ENCODE measurements at regions not wholly inside any gene's neighbourhood (a gene's known extent, or its start where the extent isn't known, plus 50 kb on each side); places are given as distances from the start of the nearest gene placed in this dataset.

DNA sequence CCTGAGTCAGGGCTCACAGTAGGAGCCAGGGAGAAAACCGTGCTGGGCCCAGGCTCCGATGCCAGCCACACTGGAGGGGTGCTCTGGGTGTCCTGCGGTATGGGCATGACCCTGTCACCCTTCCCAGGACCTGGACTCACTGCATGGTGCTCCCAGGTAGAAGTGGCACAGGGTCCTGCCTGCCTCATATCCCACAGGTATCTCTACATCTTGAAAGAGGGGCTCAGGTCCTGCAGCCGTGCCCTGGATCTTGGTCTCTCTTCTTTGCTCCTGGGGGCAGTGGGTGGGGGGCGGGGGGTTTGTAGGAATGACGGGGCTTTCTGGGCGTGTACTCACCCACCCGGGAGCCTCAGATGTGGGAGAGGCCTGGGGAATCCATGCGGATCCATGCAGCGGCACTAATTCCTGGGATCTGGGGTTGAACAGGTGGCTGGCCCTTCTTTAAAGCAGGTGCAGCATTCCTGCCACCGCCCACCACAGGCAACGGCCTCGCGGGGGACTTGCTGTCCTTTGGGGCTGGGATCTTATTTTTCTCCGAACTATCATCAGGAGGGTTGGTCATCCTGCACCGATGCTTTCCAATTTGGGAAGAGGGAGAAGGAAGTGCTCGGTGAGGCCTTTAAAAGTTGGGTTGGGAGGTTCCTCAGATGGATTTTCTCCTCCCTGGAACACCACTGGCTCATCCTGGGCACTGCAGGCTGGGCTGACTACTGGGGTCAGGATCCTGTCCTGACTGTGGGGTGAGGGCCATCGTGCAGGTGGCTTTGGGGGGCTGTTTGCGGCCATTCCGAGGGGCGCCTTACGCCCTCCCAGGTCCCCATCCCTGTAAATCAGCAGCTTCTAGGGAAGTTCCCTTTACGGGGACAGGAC lies 886.4 kb downstream of the BRD1 start:
- no peak for DNase-seq (ENCODE audit: low spot score)
- H2BK5ac ChIP-seq (ENCODE audit: low read length): no peak overlapping the region
- H3K27me3 ChIP-seq (ENCODE audit: control insufficient read depth in 3 of 3, insufficient read depth in 3 of 3, low read depth in 1 of 3, low read length in 3 of 3): no peaks in the 10 kb centered on the region
- H4K8ac ChIP-seq (ENCODE audit: low read depth, low read length): no peak overlapping the region
- no peak overlapping the region for H3K4me3 ChIP-seq (ENCODE audit: low read length in 2 of 2)
- no peak overlapping the region for H3K4ac ChIP-seq (ENCODE audit: low read length)
- H3K36me3 ChIP-seq (replicated peaks in 1 of 2; ENCODE audit: control insufficient read depth in 2 of 2, insufficient read depth in 2 of 2, low read length in 2 of 2): no peaks in the 10 kb centered on the region
- peak overlapping the region; percentile 29 for H3K18ac ChIP-seq (ENCODE audit: low read length)
- no peak overlapping the region for H3K14ac ChIP-seq (ENCODE audit: low read length)
- no peaks in the 10 kb centered on the region for H3K4me1 ChIP-seq (ENCODE audit: control insufficient read depth in 2 of 2, insufficient read depth in 1 of 2, low read depth in 1 of 2, low read length in 2 of 2)
- H3K9ac ChIP-seq (ENCODE audit: low read depth, low read length, poor library complexity): no peak overlapping the region
- H2BK120ac ChIP-seq (ENCODE audit: low read depth, low read length): no peak overlapping the region
- peak overlapping the region; percentile 46 for H2AK5ac ChIP-seq (ENCODE audit: low read depth, low read length)
- no peak overlapping the region for H3K4me2 ChIP-seq (ENCODE audit: insufficient read depth, low read length, poor library complexity, severe bottlenecking)
- H4K91ac ChIP-seq (ENCODE audit: low read depth, low read length, poor library complexity): no peak overlapping the region
- H3K27ac ChIP-seq (replicated peaks; ENCODE audit: low read length): no peak overlapping the region
- no peak overlapping the region for H2AFZ ChIP-seq (ENCODE audit: low read length)
- H3K79me1 ChIP-seq (ENCODE audit: low read depth, low read length): no peaks in the 10 kb centered on the region
- H3K23ac ChIP-seq (ENCODE audit: low read depth, low read length, poor library complexity): no peak overlapping the region
- H2BK12ac ChIP-seq (ENCODE audit: low read length): no peak overlapping the region
- peaks cover 0 to 4% of the 10 kb centered on the region in 2 donors for H3K9me3 ChIP-seq (replicated peaks in 1 of 2; ENCODE audit: control insufficient read depth in 2 of 2, insufficient read depth in 1 of 2, low read depth in 1 of 2, low read length in 2 of 2)
- H2BK15ac ChIP-seq (ENCODE audit: low read length): peak overlapping the region; percentile 21
- no CpG with 5 or more reads among the region's 23 CpGs for WGBS, 2 donors (ENCODE audit: extremely low coverage in 2 of 2, insufficient read length in 2 of 2, insufficient replicate concordance in 1 of 2)

DNA sequence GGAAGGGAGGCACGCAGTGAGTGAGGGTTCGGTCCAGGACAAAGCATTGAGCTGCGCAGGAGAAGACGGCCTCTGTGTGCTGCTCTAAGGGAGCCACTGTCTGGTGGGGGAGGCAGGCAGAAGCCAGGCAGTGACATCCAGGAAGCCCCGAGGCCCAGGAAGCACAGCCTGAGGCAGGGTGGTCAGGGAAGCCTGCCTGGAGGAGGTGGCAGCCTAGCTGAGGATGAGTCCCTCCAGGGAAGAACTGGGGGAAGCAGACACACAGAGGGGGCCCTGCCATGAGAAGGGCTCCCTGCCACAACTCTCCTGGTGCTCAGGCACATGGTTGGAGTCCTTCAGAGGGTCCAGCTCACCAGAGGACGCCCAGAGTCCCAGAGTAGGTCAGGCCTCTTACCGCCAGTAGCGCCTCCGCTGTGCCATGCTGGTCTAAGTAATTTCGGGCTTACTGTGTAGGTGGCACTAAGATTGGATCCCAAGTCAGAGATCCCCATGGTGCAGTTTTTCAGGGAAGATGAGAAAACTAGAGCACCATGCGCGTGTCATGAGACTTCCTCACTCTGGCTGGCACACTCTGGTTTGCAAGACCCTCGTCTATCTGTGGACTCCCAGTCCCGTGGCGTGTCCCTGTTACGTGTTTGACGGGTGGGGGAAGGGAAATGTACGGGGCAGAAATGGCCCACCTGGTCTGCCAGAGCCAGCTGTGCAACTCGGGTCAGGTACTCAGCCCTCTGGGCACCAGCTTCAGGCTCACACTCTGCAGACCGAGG lies 887.2 kb downstream of the BRD1 start:
- Histone ChIP-seq H3K27ac (replicated peaks; ENCODE audit: low read length) (no peak overlapping the region), H3K27me3 (ENCODE audit: control insufficient read depth in 3 of 3, insufficient read depth in 3 of 3, low read depth in 1 of 3, low read length in 3 of 3) (no peaks in the 10 kb centered on the region), H2AK5ac (ENCODE audit: low read depth, low read length) (peak overlapping the region; percentile 9), H3K23ac (ENCODE audit: low read depth, low read length, poor library complexity) (no peak overlapping the region), H2BK12ac (ENCODE audit: low read length) (no peak overlapping the region), H3K18ac (ENCODE audit: low read length) (no peak overlapping the region), H4K91ac (ENCODE audit: low read depth, low read length, poor library complexity) (no peak overlapping the region), H3K9ac (ENCODE audit: low read depth, low read length, poor library complexity) (no peak overlapping the region), H4K8ac (ENCODE audit: low read depth, low read length) (no peak overlapping the region), H2BK15ac (ENCODE audit: low read length) (peak overlapping the region; percentile 25), H3K14ac (ENCODE audit: low read length) (no peak overlapping the region), H3K79me1 (ENCODE audit: low read depth, low read length) (no peaks in the 10 kb centered on the region), H3K4me3 (ENCODE audit: low read length in 2 of 2) (no peak overlapping the region), H3K4me2 (ENCODE audit: insufficient read depth, low read length, poor library complexity, severe bottlenecking) (no peak overlapping the region), H2BK120ac (ENCODE audit: low read depth, low read length) (no peak overlapping the region), H3K4ac (ENCODE audit: low read length) (no peak overlapping the region), H2BK5ac (ENCODE audit: low read length) (no peak overlapping the region), H3K36me3 (replicated peaks in 1 of 2; ENCODE audit: control insufficient read depth in 2 of 2, insufficient read depth in 2 of 2, low read length in 2 of 2) (no peaks in the 10 kb centered on the region), H3K4me1 (ENCODE audit: control insufficient read depth in 2 of 2, insufficient read depth in 1 of 2, low read depth in 1 of 2, low read length in 2 of 2) (no peaks in the 10 kb centered on the region), H2AFZ (ENCODE audit: low read length) (no peak overlapping the region), H3K9me3 (replicated peaks in 1 of 2; ENCODE audit: control insufficient read depth in 2 of 2, insufficient read depth in 1 of 2, low read depth in 1 of 2, low read length in 2 of 2) (peaks cover 0 to 6% of the 10 kb centered on the region in 2 donors)
- DNase-seq (ENCODE audit: low spot score): no peak
- no CpG with 5 or more reads among the region's 20 CpGs for WGBS, 2 donors (ENCODE audit: extremely low coverage in 2 of 2, insufficient read length in 2 of 2, insufficient replicate concordance in 1 of 2)

DNA sequence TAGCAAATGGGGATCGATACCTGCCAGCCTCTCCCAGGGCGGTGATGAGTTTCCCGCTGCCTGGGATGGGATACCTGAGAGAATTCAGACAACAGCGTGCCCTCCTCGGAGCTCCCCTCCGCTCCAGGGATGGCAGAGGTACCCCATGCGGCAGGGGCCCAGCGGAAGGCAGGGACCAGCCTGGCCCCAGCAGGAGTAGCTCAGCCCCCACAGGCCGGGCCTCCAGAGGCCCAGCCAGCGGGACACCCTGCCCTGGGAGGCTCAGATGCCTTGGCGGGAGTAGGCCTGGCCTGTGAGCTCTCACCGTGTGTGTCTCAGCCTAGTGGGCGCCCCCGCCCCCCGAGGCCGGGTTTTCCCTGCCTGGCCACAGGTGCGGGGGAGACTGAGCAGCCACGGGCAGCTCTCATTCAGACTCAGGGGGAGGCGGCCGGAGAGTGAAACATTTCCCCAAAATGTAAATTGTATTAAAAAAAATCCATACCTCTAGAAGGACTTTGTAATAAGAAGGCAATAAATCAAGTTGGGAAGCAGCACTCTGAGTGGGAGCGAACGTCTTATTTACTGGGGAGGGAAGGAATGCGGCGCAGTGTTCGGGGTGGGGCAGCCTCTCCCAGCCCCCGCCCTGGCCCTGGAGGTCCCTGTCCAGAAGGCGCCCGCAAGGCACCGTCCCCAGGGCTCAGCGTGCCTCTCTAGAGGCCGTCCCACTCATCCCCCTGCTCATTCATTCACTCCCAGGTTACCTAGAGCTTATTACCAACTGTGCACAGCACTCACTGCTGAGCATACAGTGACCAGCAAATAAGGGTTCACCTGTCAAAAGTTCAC lies 888.0 kb downstream of the BRD1 start:
- no CpG with 5 or more reads among the region's 31 CpGs for WGBS, 2 donors (ENCODE audit: extremely low coverage in 2 of 2, insufficient read length in 2 of 2, insufficient replicate concordance in 1 of 2)
- H3K36me3 ChIP-seq (replicated peaks in 1 of 2; ENCODE audit: control insufficient read depth in 2 of 2, insufficient read depth in 2 of 2, low read length in 2 of 2): no peaks in the 10 kb centered on the region
- no peak overlapping the region for H3K14ac ChIP-seq (ENCODE audit: low read length)
- peak overlapping the region; percentile 44 for H3K18ac ChIP-seq (ENCODE audit: low read length)
- H2AK5ac ChIP-seq (ENCODE audit: low read depth, low read length): no peak overlapping the region
- H3K23ac ChIP-seq (ENCODE audit: low read depth, low read length, poor library complexity): no peak overlapping the region
- DNase-seq (ENCODE audit: low spot score): no peak
- H4K8ac ChIP-seq (ENCODE audit: low read depth, low read length): no peak overlapping the region
- H4K91ac ChIP-seq (ENCODE audit: low read depth, low read length, poor library complexity): no peak overlapping the region
- H3K27ac ChIP-seq (replicated peaks; ENCODE audit: low read length): no peak overlapping the region
- no peaks in the 10 kb centered on the region for H3K4me1 ChIP-seq (ENCODE audit: control insufficient read depth in 2 of 2, insufficient read depth in 1 of 2, low read depth in 1 of 2, low read length in 2 of 2)
- no peak overlapping the region for H2AFZ ChIP-seq (ENCODE audit: low read length)
- H3K9ac ChIP-seq (ENCODE audit: low read depth, low read length, poor library complexity): no peak overlapping the region
- no peak overlapping the region for H3K4me3 ChIP-seq (ENCODE audit: low read length in 2 of 2)
- H2BK12ac ChIP-seq (ENCODE audit: low read length): no peak overlapping the region
- H3K79me1 ChIP-seq (ENCODE audit: low read depth, low read length): no peaks in the 10 kb centered on the region
- no peak overlapping the region for H2BK15ac ChIP-seq (ENCODE audit: low read length)
- H2BK120ac ChIP-seq (ENCODE audit: low read depth, low read length): no peak overlapping the region
- H3K27me3 ChIP-seq (ENCODE audit: control insufficient read depth in 3 of 3, insufficient read depth in 3 of 3, low read depth in 1 of 3, low read length in 3 of 3): no peaks in the 10 kb centered on the region
- no peak overlapping the region for H2BK5ac ChIP-seq (ENCODE audit: low read length)
- H3K4ac ChIP-seq (ENCODE audit: low read length): peak overlapping the region; percentile 72
- H3K9me3 ChIP-seq (replicated peaks in 1 of 2; ENCODE audit: control insufficient read depth in 2 of 2, insufficient read depth in 1 of 2, low read depth in 1 of 2, low read length in 2 of 2): peaks cover 0 to 6% of the 10 kb centered on the region in 2 donors
- H3K4me2 ChIP-seq (ENCODE audit: insufficient read depth, low read length, poor library complexity, severe bottlenecking): no peak overlapping the region
